Duodenal mucosa (tissue), 2 donors: ENCODE measurements at regions not wholly inside any gene's neighbourhood (a gene's known extent, or its start where the extent isn't known, plus 50 kb on each side); places are given as distances from the start of the nearest gene placed in this dataset.

Experiments
- H3K27ac ChIP-seq: one replicate; pipeline ENCODE4 v1.7.0; 2013; ENCODE audit warnings: low read depth, low read length
- H3K27me3 ChIP-seq, 2 donors: one replicate each; pipeline ENCODE4 v1.7.0; 2013; ENCODE audit warnings: low read length in 2 of 2, control low read depth in 1 of 2; ENCODE audit not compliant: insufficient read depth in 2 of 2, control insufficient read depth in 1 of 2
- H3K36me3 ChIP-seq, 2 donors: one replicate each; pipeline ENCODE4 v1.7.0; 2013; ENCODE audit warnings: low read length in 2 of 2, control low read depth in 1 of 2; ENCODE audit not compliant: insufficient read depth in 2 of 2, control insufficient read depth in 1 of 2
- H3K4me1 ChIP-seq, 2 donors: one replicate each; pipeline ENCODE4 v1.7.0; 2013; ENCODE audit warnings: low read length in 2 of 2, control low read depth in 1 of 2; ENCODE audit not compliant: insufficient read depth in 2 of 2, control insufficient read depth in 1 of 2
- H3K4me3 ChIP-seq, 2 donors: one replicate each; pipeline ENCODE4 v1.7.0; 2013; ENCODE audit warnings: low read length in 2 of 2, low read depth in 1 of 2
- H3K9ac ChIP-seq, 2 donors: one replicate each; pipeline ENCODE4 v1.7.0; 2013; ENCODE audit warnings: low read length in 2 of 2, low read depth in 1 of 2
- H3K9me3 ChIP-seq, 2 donors: one replicate each; pipeline ENCODE4 v1.7.0; 2013; ENCODE audit warnings: low read length in 2 of 2, control low read depth in 1 of 2; ENCODE audit not compliant: control insufficient read depth in 1 of 2

- Histone ChIP-seq H3K4me1 (peaks cover 0 to 16% of the 10 kb centered on the region in 2 donors), H3K27me3 (no peaks in the 10 kb centered on the region), H3K9ac (no peak overlapping the region), H3K27ac (no peak overlapping the region), H3K36me3 (no peaks in the 10 kb centered on the region), H3K9me3 (no peaks in the 10 kb centered on the region), H3K4me3 (no peak overlapping the region)
These were observed 717.5 kb upstream of the POM121L12 start for GRCh38 chr7:52317921-52318320.

GRCh38 chr7:52311886-52312285, 723.5 kb upstream of the POM121L12 start:
- no peaks in the 10 kb centered on the region for H3K4me1 ChIP-seq
- H3K9ac ChIP-seq: no peak overlapping the region
- no peak overlapping the region for H3K27ac ChIP-seq
- no peak overlapping the region for H3K4me3 ChIP-seq
- no peaks in the 10 kb centered on the region for H3K36me3 ChIP-seq
- H3K27me3 ChIP-seq: no peaks in the 10 kb centered on the region
- H3K9me3 ChIP-seq: no peaks in the 10 kb centered on the region

- no peak overlapping the region for H3K4me3 ChIP-seq
- no peak overlapping the region for H3K9ac ChIP-seq
- H3K27ac ChIP-seq: no peak overlapping the region
- no peaks in the 10 kb centered on the region for H3K4me1 ChIP-seq
- no peaks in the 10 kb centered on the region for H3K27me3 ChIP-seq
- H3K9me3 ChIP-seq: no peaks in the 10 kb centered on the region
- no peaks in the 10 kb centered on the region for H3K36me3 ChIP-seq
These were observed 725.8 kb upstream of the POM121L12 start for GRCh38 chr7:52309631-52310030.

- Histone ChIP-seq H3K36me3 (no peaks in the 10 kb centered on the region), H3K4me3 (no peak overlapping the region), H3K4me1 (no peaks in the 10 kb centered on the region), H3K9ac (no peak overlapping the region), H3K27me3 (no peaks in the 10 kb centered on the region), H3K9me3 (no peaks in the 10 kb centered on the region), H3K27ac (no peak overlapping the region)
These were observed 732.5 kb upstream of the POM121L12 start for GRCh38 chr7:52302765-52303520.

DNA sequence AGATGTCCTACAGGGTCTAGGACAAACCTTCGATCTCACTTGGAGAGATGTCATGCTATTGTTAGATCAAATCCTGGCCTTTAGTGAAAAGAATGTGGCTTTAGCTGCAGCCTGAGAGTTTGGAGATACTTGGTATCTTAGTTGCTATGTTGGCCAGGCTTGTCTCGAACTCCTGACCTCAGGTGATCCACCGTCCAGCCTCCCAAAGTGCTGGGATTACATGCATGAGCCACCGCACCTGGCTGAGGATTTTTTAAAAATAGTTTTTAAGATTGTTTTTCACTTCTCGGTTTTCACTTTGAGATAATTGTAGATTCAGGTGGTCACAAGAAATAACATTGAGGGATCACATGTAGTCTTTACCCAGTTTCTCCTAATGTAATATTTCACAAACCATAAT, 738.3 kb upstream of the POM121L12 start:
- no peak overlapping the region for H3K4me3 ChIP-seq
- no peaks in the 10 kb centered on the region for H3K36me3 ChIP-seq
- no peak overlapping the region for H3K27ac ChIP-seq
- no peaks in the 10 kb centered on the region for H3K4me1 ChIP-seq
- H3K9me3 ChIP-seq: no peaks in the 10 kb centered on the region
- H3K9ac ChIP-seq: no peak overlapping the region
- H3K27me3 ChIP-seq: no peaks in the 10 kb centered on the region

GRCh38 chr7:52294942-52295341, 740.5 kb upstream of the POM121L12 start:
- Histone ChIP-seq H3K9ac (no peak overlapping the region), H3K4me3 (no peak overlapping the region), H3K27ac (no peak overlapping the region), H3K27me3 (no peaks in the 10 kb centered on the region), H3K9me3 (no peaks in the 10 kb centered on the region), H3K36me3 (no peaks in the 10 kb centered on the region), H3K4me1 (no peaks in the 10 kb centered on the region)

DNA sequence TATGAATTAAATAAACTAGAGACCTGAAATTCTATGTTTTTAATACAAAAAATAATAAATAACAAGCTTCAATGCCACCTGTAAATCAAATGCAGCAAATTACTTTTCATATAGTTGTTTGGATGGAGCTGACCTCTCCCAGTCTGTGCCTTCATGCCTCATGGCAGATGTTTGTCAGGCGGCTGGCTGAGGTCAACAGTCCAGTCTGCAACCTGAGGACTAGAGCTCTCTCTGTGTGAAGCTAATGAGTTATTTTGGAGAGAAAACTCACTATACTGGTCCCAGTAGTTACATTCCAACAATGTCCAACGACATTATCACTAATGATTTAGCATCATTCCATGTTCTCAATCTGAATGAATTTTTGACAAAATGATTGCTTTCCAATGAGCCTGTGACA, 746.2 kb upstream of the POM121L12 start:
- Histone ChIP-seq H3K27ac (no peak overlapping the region), H3K4me1 (no peaks in the 10 kb centered on the region), H3K36me3 (no peaks in the 10 kb centered on the region), H3K9me3 (no peaks in the 10 kb centered on the region), H3K27me3 (no peaks in the 10 kb centered on the region), H3K9ac (no peak overlapping the region), H3K4me3 (no peak overlapping the region)

- Histone ChIP-seq H3K9ac (no peak overlapping the region), H3K4me3 (no peak overlapping the region), H3K27me3 (no peaks in the 10 kb centered on the region), H3K4me1 (no peaks in the 10 kb centered on the region), H3K27ac (no peak overlapping the region), H3K9me3 (no peaks in the 10 kb centered on the region), H3K36me3 (no peaks in the 10 kb centered on the region)
These were observed 747.7 kb upstream of the POM121L12 start for GRCh38 chr7:52287698-52288097.

DNA sequence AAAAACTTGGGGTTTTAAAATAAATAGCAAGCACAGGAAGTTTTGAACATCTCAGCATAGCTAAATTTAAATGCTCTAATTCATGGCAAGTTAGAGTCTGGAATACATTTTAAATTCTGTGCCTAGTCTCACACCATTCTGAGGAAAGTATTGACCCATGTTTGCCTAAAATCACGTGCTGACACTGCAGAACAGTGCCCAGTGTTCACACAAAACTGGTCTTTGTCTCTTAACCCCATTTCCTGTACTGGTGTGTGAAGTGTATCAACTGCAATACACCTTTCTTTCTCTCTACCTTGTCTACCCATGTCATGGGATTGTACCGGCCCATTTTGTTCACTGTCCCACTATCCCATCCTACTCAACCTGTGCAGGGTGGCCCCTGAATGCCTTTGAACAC, 749.7 kb upstream of the POM121L12 start:
- Histone ChIP-seq H3K4me1 (no peaks in the 10 kb centered on the region), H3K27ac (no peak overlapping the region), H3K27me3 (no peaks in the 10 kb centered on the region), H3K36me3 (no peaks in the 10 kb centered on the region), H3K9ac (no peak overlapping the region), H3K9me3 (no peaks in the 10 kb centered on the region), H3K4me3 (no peak overlapping the region)

DNA sequence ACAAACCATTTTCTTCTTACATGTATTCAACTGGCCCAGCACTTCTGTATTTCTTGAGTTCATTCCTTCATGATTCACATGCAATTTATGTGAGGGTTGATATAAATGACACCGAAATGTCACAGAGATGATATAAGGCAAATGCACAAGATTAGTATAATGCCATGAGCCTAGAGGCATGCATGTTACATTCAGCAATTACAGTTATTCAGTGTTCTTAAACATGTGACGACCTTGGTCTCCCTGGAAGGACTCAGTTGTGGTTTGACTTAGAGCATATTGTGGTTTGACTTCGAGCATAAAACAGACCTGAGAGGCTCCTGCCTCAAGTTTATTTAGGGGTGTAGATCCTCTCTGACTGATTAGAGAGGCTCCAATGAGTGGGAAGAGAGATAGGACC, 752.1 kb upstream of the POM121L12 start:
- Histone ChIP-seq H3K4me1 (no peaks in the 10 kb centered on the region), H3K9me3 (no peaks in the 10 kb centered on the region), H3K9ac (no peak overlapping the region), H3K27ac (no peak overlapping the region), H3K36me3 (no peaks in the 10 kb centered on the region), H3K4me3 (no peak overlapping the region), H3K27me3 (no peaks in the 10 kb centered on the region)
